K562 (cell line): ENCODE measurements at regions not wholly inside any gene's neighbourhood (a gene's known extent, or its start where the extent isn't known, plus 50 kb on each side); places are given as distances from the start of the nearest gene placed in this dataset.

Source experiments
- ATAC-seq: fragments of 200-7000 bp; cut with Tn5 transposase; 3 replicates; pipeline ENCODE4 v1.9.1; 2020; ENCODE audit warnings: moderate library complexity
- BruUV-seq: library from RNA; stranded (reverse); fragments of 400-500 nt; replicated peaks from 2 replicates; lab custom pipeline; 2021; lab: Mats Ljungman, UMichigan
- CTCF ChIA-PET: fragments of 300-600 bp; formaldehyde crosslinking; extraction: SDS; loops from one replicate; lab custom pipeline; 2021; ENCODE audit warnings: low intra/inter-chr PET ratio; lab: Yijun Ruan, JAX
- POLR2A ChIA-PET: fragments of 300-600, 350-650 bp; sonication (Branson Sonifier 250); formaldehyde crosslinking; extraction: SDS; loops from one replicate; lab custom pipeline; 2021; ENCODE audit warnings: antibody characterized with exemption, inconsistent platforms; lab: Yijun Ruan, JAX
- DNase-seq, 4 experiments: peaks; one replicate each; pipeline versions ENCODE4 v3.0.0 to v3.0.0-alpha.2; 2011 to 2018; ENCODE audit warnings: low spot score in 3 of 4, mixed read lengths in 3 of 4; ENCODE audit errors: extremely low read depth in 1 of 4
- FAIRE-seq: peaks from 2 replicates; lab custom pipeline; 2011; peaks lifted over from hg19 to GRCh38; lab: Jason Lieb, UNC
- H2AFZ ChIP-seq: 2 replicates; pipeline ENCODE4 v1.6.0; 2011; ENCODE audit warnings: low read depth, low read length, control low read depth, inconsistent platforms
- H3K27ac ChIP-seq: fragments of 200-600 bp; 3 replicates; pipeline ENCODE4 v1.8.0; 2011; ENCODE audit warnings: low read depth, mild to moderate bottlenecking, control low read depth, inconsistent platforms, low read length, moderate library complexity, mixed read lengths; ENCODE audit errors: extremely low read depth
- H3K27me3 ChIP-seq, 2 experiments: fragments of 300-600 bp in 1 of 2; 2 replicates in 1 of 2; 3 replicates in 1 of 2; pipeline versions ENCODE4 v1.6.0 to v1.8.0; 2011; ENCODE audit warnings: inconsistent platforms in 2 of 2, low read length in 2 of 2, mild to moderate bottlenecking in 1 of 2, mixed read lengths in 1 of 2, moderate library complexity in 1 of 2; ENCODE audit not compliant: control insufficient read depth in 2 of 2, insufficient read depth in 2 of 2
- H3K36me3 ChIP-seq: fragments of 300-600 bp; 3 replicates; pipeline ENCODE4 v1.8.0; 2011; ENCODE audit warnings: mild to moderate bottlenecking, low read length, inconsistent platforms; ENCODE audit not compliant: control insufficient read depth, insufficient read depth
- H3K4me1 ChIP-seq, 2 experiments: fragments of 200-600 bp in 1 of 2; replicated peaks in 1 of 2; 2 replicates in 1 of 2; 3 replicates in 1 of 2; pipeline versions ENCODE4 v1.5.1 to v1.8.0; 2011; ENCODE audit warnings: inconsistent platforms in 2 of 2, low read length in 2 of 2, mild to moderate bottlenecking in 1 of 2, mixed read lengths in 1 of 2, moderate library complexity in 1 of 2; ENCODE audit not compliant: control insufficient read depth in 2 of 2, insufficient read depth in 2 of 2
- H3K4me2 ChIP-seq: 2 replicates; pipeline ENCODE4 v1.6.1; 2011; ENCODE audit warnings: low read length, control low read depth, inconsistent platforms, mixed read lengths; ENCODE audit not compliant: insufficient read depth
- H3K4me3 ChIP-seq: fragments of 200-600 bp; sonication (generic), shearing (Covaris generic); 2 replicates; pipeline ENCODE4 v1.5.1; 2016; ENCODE audit warnings: control low read depth, inconsistent platforms
- H3K79me2 ChIP-seq: fragments of 200-600 bp; 3 replicates; pipeline ENCODE4 v1.8.0; 2011; ENCODE audit warnings: low read length, inconsistent platforms; ENCODE audit not compliant: control insufficient read depth, insufficient read depth
- H3K9ac ChIP-seq, 2 experiments: 2 replicates each; pipeline versions ENCODE4 v1.6.0 to v1.6.1; 2011; ENCODE audit warnings: low read depth in 2 of 2, low read length in 2 of 2, control low read depth in 1 of 2, inconsistent platforms in 1 of 2, mild to moderate bottlenecking in 1 of 2, mixed read lengths in 1 of 2; ENCODE audit not compliant: insufficient read depth in 1 of 2
- H3K9me1 ChIP-seq: one replicate; pipeline ENCODE4 v1.6.0; 2011; ENCODE audit warnings: inconsistent platforms, mild to moderate bottlenecking, low read length, moderate library complexity; ENCODE audit not compliant: control insufficient read depth, insufficient read depth
- H3K9me3 ChIP-seq: replicated peaks from 2 replicates; pipeline ENCODE4 v1.5.1; 2011; ENCODE audit warnings: low read depth, low read length, inconsistent platforms; ENCODE audit not compliant: control insufficient read depth, insufficient read depth
- H4K20me1 ChIP-seq: replicated peaks from 2 replicates; pipeline ENCODE4 v1.6.1; 2011; ENCODE audit warnings: low read length, inconsistent platforms, mixed read lengths; ENCODE audit not compliant: control insufficient read depth, insufficient read depth
- CREB1 ChIP-seq, 2 experiments: sonication (generic) in 1 of 2; formaldehyde crosslinking in 1 of 2; IDR thresholded peaks; 2 replicates each; pipeline versions ENCODE4 v1.6.1 to v1.8.0; 2012 to 2022; ENCODE audit warnings: inconsistent platforms in 1 of 2, mild to moderate bottlenecking in 1 of 2, missing genetic modification reagents in 1 of 2, moderate library complexity in 1 of 2
- ETS1 ChIP-seq: conservative IDR thresholded peaks from 2 replicates; pipeline ENCODE4 v1.6.1; 2011; ENCODE audit warnings: low read depth, mild to moderate bottlenecking, low read length; ENCODE audit not compliant: control insufficient read depth
- FIP1L1 ChIP-seq: fragments of 200-400 bp; formaldehyde crosslinking; IDR thresholded peaks from 2 replicates; pipeline ENCODE4 v1.6.1; 2018; ENCODE audit warnings: mild to moderate bottlenecking, low read depth, low read length; ENCODE audit not compliant: poor library complexity, severe bottlenecking
- FOXM1 ChIP-seq, 2 experiments: fragments of 450-650 bp in 1 of 2; sonication (generic) in 1 of 2; formaldehyde crosslinking in 1 of 2; IDR thresholded peaks; 2 replicates each; pipeline versions ENCODE4 v1.6.1 to v1.9.0; 2017 to 2022; ENCODE audit warnings: low read depth in 2 of 2, mild to moderate bottlenecking in 2 of 2, missing genetic modification reagents in 1 of 2, moderate library complexity in 1 of 2
- HDGF ChIP-seq: fragments of 450-650 bp; IDR thresholded peaks from 2 replicates; pipeline ENCODE4 v1.6.1; 2016
- KDM1A ChIP-seq, 2 experiments: fragments of 450-650 bp; IDR thresholded peaks; 2 replicates each; pipeline ENCODE4 v1.6.1; 2016; ENCODE audit warnings: mild to moderate bottlenecking in 2 of 2
- SAFB ChIP-seq: fragments of 200-400 bp; formaldehyde crosslinking; IDR thresholded peaks from 2 replicates; pipeline ENCODE4 v1.6.1; 2017; ENCODE audit warnings: low read depth, low read length, borderline replicate concordance
- SMARCC2 ChIP-seq: fragments of 450-650 bp; IDR thresholded peaks from 2 replicates; pipeline ENCODE4 v1.6.1; 2017; ENCODE audit warnings: antibody characterized with exemption, moderate library complexity, mild to moderate bottlenecking, low read depth
- ZNF551 ChIP-seq: fragments of 250-450 bp; sonication (Bioruptor Pico); IDR thresholded peaks from 2 replicates; pipeline ENCODE4 v1.5.0; 2021; ENCODE audit warnings: mild to moderate bottlenecking, moderate library complexity
- WGBS: fragments of 100-300 bp; shearing (Covaris generic); methylation state at CpG from one replicate; pipeline ENCODE4 v1.1.6; 2016; ENCODE audit warnings: low coverage, mixed read lengths; ENCODE audit not compliant: insufficient coverage; ENCODE audit errors: missing lambda C conversion rate; 5-methylcytosine and 5-hydroxymethylcytosine counted together
- in situ Hi-C: fragments of 300-500 bp; cut with MboI; formaldehyde crosslinking; loops from 4 replicates; pipeline ENCODE4 v1.15.0; 2018; ENCODE audit warnings: inconsistent platforms, mixed read lengths
- intact Hi-C: fragments of 100-400 bp; cut with micrococcal nuclease; formaldehyde crosslinking; loops from 2 replicates; pipeline ENCODE4 v1.14.2; 2022

- intact Hi-C loops = no loop called here
- POLR2A ChIA-PET = no interaction called here
- H3K9me3 ChIP-seq = no peaks in the 10 kb centered on the region
- no peak overlapping the region for H2AFZ ChIP-seq
- ATAC-seq (no peak), DNase-seq (no peak), FAIRE-seq (no peak)
- no peak overlapping the region for H3K4me2 ChIP-seq
- CTCF ChIA-PET = no interaction called here
- no peaks in the 10 kb centered on the region for H3K36me3 ChIP-seq
- in situ Hi-C loops = no loop called here
- no peaks in the 10 kb centered on the region for H4K20me1 ChIP-seq
- H3K79me2 ChIP-seq = no peaks in the 10 kb centered on the region
- H3K4me1 ChIP-seq = no peaks in the 10 kb centered on the region
- no TSS peak for BruUV-seq
- no peaks in the 10 kb centered on the region for H3K27me3 ChIP-seq
- H3K9me1 ChIP-seq = no peaks in the 10 kb centered on the region
- WGBS = 0% methylated on average over 1 of the region's 1 CpG
- H3K9ac ChIP-seq = no peak overlapping the region
- no peak overlapping the region for H3K4me3 ChIP-seq
- no peak overlapping the region for H3K27ac ChIP-seq
- TF ChIP-seq ETS1 = no peak
- TF ChIP-seq ZNF551 (CRISPR knock-in tag) = no peak
- no peak for TF ChIP-seq CREB1 (IDR thresholded peaks at IDR 0.05)
- TF ChIP-seq CREB1 (CRISPR knock-in tag; IDR thresholded peaks at IDR 0.05) = no peak
- no peak for TF ChIP-seq HDGF
- no peak for TF ChIP-seq FOXM1 (IDR thresholded peaks at IDR 0.05; ENCODE audit: low read depth)
- no peak for TF ChIP-seq FOXM1 (CRISPR knock-in tag; IDR thresholded peaks at IDR 0.05; ENCODE audit: low read depth)
- TF ChIP-seq KDM1A (IDR thresholded peaks at IDR 0.05) = no peak
- TF ChIP-seq SAFB = no peak
- no peak for TF ChIP-seq FIP1L1
- no peak for TF ChIP-seq SMARCC2
- TF ChIP-seq, all 486 proteins: peak for 0
Measured at GRCh38 chr9:108417312-108417711, 438.5 kb downstream of the ACTL7B start.
